HG02840 (cell line): ENCODE measurements at regions not wholly inside any gene's neighbourhood (a gene's known extent, or its start where the extent isn't known, plus 50 kb on each side); places are given as distances from the start of the nearest gene placed in this dataset.

Experiments
- ATAC-seq: cut with Tn5 transposase; IDR thresholded peaks from one replicate; pipeline ENCODE4 v1.9.1; 2021; ENCODE audit warnings: mild to moderate bottlenecking, moderate library complexity, moderate number of reproducible peaks; ENCODE audit not compliant: unreplicated experiment, low FRiP score

GRCh38 chr7:47693216-47693615 lies 111.3 kb upstream of the TNS3 start:
- no peak for ATAC-seq

GRCh38 chr7:47691988-47692387 lies 110.1 kb upstream of the TNS3 start:
- no peak for ATAC-seq

GRCh38 chr7:47690902-47691558 lies 109.1 kb upstream of the TNS3 start:
- ATAC-seq, result no peak

- ATAC-seq, result no peak
Measured at GRCh38 chr7:47689558-47689957, 107.6 kb upstream of the TNS3 start.

- ATAC-seq, result no peak
Measured at GRCh38 chr7:47688311-47689100, 106.6 kb upstream of the TNS3 start.

GRCh38 chr7:47685712-47686376 lies 103.9 kb upstream of the TNS3 start:
- no peak for ATAC-seq

- ATAC-seq, result no peak
Measured at GRCh38 chr7:47685151-47685550, 103.2 kb upstream of the TNS3 start.

- no peak for ATAC-seq
Measured at GRCh38 chr7:47684728-47685127, 102.8 kb upstream of the TNS3 start.

GRCh38 chr7:47683485-47683898 lies 101.6 kb upstream of the TNS3 start:
- no peak for ATAC-seq

GRCh38 chr7:47682874-47683273 lies 101.0 kb upstream of the TNS3 start:
- ATAC-seq, result no peak

- no peak for ATAC-seq
Measured at GRCh38 chr7:47681249-47681810, 99.4 kb upstream of the TNS3 start.

- ATAC-seq, result no peak
Measured at GRCh38 chr7:47678641-47679380, 96.9 kb upstream of the TNS3 start.

- no peak for ATAC-seq
Measured at GRCh38 chr7:47677664-47678063, 95.8 kb upstream of the TNS3 start.

- ATAC-seq, result no peak
Measured at GRCh38 chr7:47677093-47677492, 95.2 kb upstream of the TNS3 start.

GRCh38 chr7:47672977-47673381 lies 91.1 kb upstream of the TNS3 start:
- ATAC-seq, result no peak

GRCh38 chr7:47672271-47672791 lies 90.4 kb upstream of the TNS3 start:
- no peak for ATAC-seq

- no peak for ATAC-seq
Measured at GRCh38 chr7:47671358-47671757, 89.4 kb upstream of the TNS3 start.

GRCh38 chr7:47670729-47671128 lies 88.8 kb upstream of the TNS3 start:
- ATAC-seq, result peak; percentile 90

- no peak for ATAC-seq
Measured at GRCh38 chr7:47669901-47670384, 88.0 kb upstream of the TNS3 start.
